PC-9 (cell line): ENCODE measurements at regions not wholly inside any gene's neighbourhood (a gene's known extent, or its start where the extent isn't known, plus 50 kb on each side); places are given as distances from the start of the nearest gene placed in this dataset.

Experiments used
- EZH2 ChIP-seq: fragments of 200-600 bp; sonication (generic); IDR thresholded peaks from 2 replicates; pipeline ENCODE4 v1.8.0; 2017; ENCODE audit warnings: antibody characterized with exemption, low read depth
- TF ChIP-seq, protein P1 (sequence below): fragments of 200-600 bp; sonication (generic); conservative IDR thresholded peaks from 2 replicates; pipeline ENCODE4 v1.6.1; 2017; ENCODE audit warnings: mixed run types, antibody characterized with exemption, mild to moderate bottlenecking, moderate library complexity

DNA sequence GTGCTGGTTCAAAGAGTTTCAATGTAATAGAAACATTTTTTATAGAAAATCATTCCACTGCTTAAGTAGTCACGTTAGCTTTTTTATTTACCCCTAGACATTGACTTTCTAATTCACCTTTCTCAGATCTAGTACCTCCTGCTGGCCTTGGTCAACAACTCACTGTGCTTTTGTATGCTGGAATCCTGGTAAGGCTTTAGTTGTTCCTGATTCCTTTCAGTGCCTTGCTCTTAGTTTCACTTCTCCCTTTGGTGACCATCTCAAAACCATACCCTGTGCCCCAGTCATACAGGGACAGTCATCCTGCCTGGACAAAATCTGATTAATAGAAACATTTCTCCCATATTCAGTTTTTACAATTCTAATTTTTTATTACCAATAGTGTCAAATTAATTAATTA, 130.2 kb downstream of the GPR37 start:
- TF ChIP-seq, protein P1, sequence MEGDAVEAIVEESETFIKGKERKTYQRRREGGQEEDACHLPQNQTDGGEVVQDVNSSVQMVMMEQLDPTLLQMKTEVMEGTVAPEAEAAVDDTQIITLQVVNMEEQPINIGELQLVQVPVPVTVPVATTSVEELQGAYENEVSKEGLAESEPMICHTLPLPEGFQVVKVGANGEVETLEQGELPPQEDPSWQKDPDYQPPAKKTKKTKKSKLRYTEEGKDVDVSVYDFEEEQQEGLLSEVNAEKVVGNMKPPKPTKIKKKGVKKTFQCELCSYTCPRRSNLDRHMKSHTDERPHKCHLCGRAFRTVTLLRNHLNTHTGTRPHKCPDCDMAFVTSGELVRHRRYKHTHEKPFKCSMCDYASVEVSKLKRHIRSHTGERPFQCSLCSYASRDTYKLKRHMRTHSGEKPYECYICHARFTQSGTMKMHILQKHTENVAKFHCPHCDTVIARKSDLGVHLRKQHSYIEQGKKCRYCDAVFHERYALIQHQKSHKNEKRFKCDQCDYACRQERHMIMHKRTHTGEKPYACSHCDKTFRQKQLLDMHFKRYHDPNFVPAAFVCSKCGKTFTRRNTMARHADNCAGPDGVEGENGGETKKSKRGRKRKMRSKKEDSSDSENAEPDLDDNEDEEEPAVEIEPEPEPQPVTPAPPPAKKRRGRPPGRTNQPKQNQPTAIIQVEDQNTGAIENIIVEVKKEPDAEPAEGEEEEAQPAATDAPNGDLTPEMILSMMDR, result no peak
- TF ChIP-seq EZH2, result no peak
